ENCODE measurements at regions not wholly inside any gene's neighbourhood (a gene's known extent, or its start where the extent isn't known, plus 50 kb on each side); places are given as distances from the start of the nearest gene placed in this dataset.

GRCh38 chr9:3768286-3768685, 242.5 kb upstream of the RFX3 start:
- TF ChIP-seq, protein P1, sequence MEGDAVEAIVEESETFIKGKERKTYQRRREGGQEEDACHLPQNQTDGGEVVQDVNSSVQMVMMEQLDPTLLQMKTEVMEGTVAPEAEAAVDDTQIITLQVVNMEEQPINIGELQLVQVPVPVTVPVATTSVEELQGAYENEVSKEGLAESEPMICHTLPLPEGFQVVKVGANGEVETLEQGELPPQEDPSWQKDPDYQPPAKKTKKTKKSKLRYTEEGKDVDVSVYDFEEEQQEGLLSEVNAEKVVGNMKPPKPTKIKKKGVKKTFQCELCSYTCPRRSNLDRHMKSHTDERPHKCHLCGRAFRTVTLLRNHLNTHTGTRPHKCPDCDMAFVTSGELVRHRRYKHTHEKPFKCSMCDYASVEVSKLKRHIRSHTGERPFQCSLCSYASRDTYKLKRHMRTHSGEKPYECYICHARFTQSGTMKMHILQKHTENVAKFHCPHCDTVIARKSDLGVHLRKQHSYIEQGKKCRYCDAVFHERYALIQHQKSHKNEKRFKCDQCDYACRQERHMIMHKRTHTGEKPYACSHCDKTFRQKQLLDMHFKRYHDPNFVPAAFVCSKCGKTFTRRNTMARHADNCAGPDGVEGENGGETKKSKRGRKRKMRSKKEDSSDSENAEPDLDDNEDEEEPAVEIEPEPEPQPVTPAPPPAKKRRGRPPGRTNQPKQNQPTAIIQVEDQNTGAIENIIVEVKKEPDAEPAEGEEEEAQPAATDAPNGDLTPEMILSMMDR (IDR thresholded peaks at IDR 0.05), result no peak
- no peak for TF ChIP-seq EZH2phosphoT487 (IDR thresholded peaks at IDR 0.05)

Measured in neural progenitor cell (in vitro differentiated cells).